HCT116 (cell line): ENCODE measurements at regions not wholly inside any gene's neighbourhood (a gene's known extent, or its start where the extent isn't known, plus 50 kb on each side); places are given as distances from the start of the nearest gene placed in this dataset.

Experiments
- ATAC-seq: fragments of 200-7000 bp; cut with Tn5 transposase; 2 replicates; pipeline ENCODE4 v1.9.1; 2020; ENCODE audit warnings: mild to moderate bottlenecking, moderate library complexity
- BruUV-seq: library from RNA; stranded (reverse); fragments of 400-500 nt; replicated peaks from 2 replicates; lab custom pipeline; 2021; lab: Mats Ljungman, UMichigan
- CTCF ChIA-PET: fragments of 300-600 bp; sonication (Branson Sonifier 250); formaldehyde crosslinking; loops from one replicate; lab custom pipeline; 2021; ENCODE audit warnings: antibody characterized with exemption; lab: Charles Lee
- POLR2A ChIA-PET: fragments of 300-600, 350-600 bp; sonication (Branson Sonifier 250); formaldehyde crosslinking; loops from one replicate; lab custom pipeline; 2021; ENCODE audit warnings: antibody characterized with exemption; lab: Charles Lee
- RAD21 ChIA-PET, 2 experiments: fragments of 300-600 bp; sonication (Branson Sonifier 250); formaldehyde crosslinking; loops; one replicate each; lab custom pipeline; 2023; ENCODE audit warnings: low total read pairs in 2 of 2; ENCODE audit not compliant: uncharacterized antibody in 2 of 2, unreplicated experiment in 2 of 2, low non-redundant PET in 1 of 2; lab: Charles Lee
- DNase-seq: peaks from one replicate; pipeline ENCODE4 v3.0.0-alpha.2; 2010; ENCODE audit warnings: low read depth, low spot score
- H2AFZ ChIP-seq: fragments of 200-600 bp; shearing (Covaris generic), sonication (generic); 2 replicates; pipeline ENCODE4 v1.6.1; 2017; ENCODE audit warnings: low read depth, mixed run types, mixed read lengths, antibody characterized with exemption, low read length; ENCODE audit not compliant: poor library complexity, severe bottlenecking
- H3K27ac ChIP-seq: 2 replicates; pipeline ENCODE4 v1.5.1; 2012; ENCODE audit warnings: low read depth, low read length
- H3K27me3 ChIP-seq: fragments of 200-600 bp; sonication (generic); 2 replicates; pipeline ENCODE4 v1.6.1; 2016; ENCODE audit warnings: mixed run types, low read length, mixed read lengths; ENCODE audit not compliant: insufficient read depth
- H3K36me3 ChIP-seq, 2 experiments: fragments of 200-500 bp in 1 of 2; fragments of 200-600 bp in 1 of 2; sonication (Bioruptor generic) in 1 of 2; sonication (generic) in 1 of 2; 2 replicates each; pipeline versions ENCODE4 v1.5.1 to v1.6.1; 2014 to 2016; ENCODE audit warnings: low read length in 2 of 2, inconsistent platforms in 1 of 2, mixed read lengths in 1 of 2, mixed run types in 1 of 2; ENCODE audit not compliant: insufficient read depth in 2 of 2, control insufficient read depth in 1 of 2
- H3K4me1 ChIP-seq, 2 experiments: fragments of 200-600 bp in 1 of 2; sonication (generic) in 1 of 2; 2 replicates each; pipeline versions ENCODE4 v1.5.1 to v1.6.1; 2012 to 2017; ENCODE audit warnings: low read length in 2 of 2, inconsistent platforms in 1 of 2, mild to moderate bottlenecking in 1 of 2, mixed read lengths in 1 of 2, mixed run types in 1 of 2, moderate library complexity in 1 of 2; ENCODE audit not compliant: insufficient read depth in 2 of 2, control insufficient read depth in 1 of 2
- H3K4me2 ChIP-seq: fragments of 200-600 bp; sonication (generic); 2 replicates; pipeline ENCODE4 v1.6.1; 2017; ENCODE audit warnings: mixed run types, low read length, mixed read lengths
- H3K4me3 ChIP-seq, 2 experiments: fragments of 200-600 bp in 1 of 2; sonication (generic) in 1 of 2; replicated peaks in 1 of 2; 2 replicates each; pipeline ENCODE4 v1.5.1; 2011 to 2016; ENCODE audit warnings: low read length in 2 of 2, control low read depth in 1 of 2, low read depth in 1 of 2, mild to moderate bottlenecking in 1 of 2, mixed read lengths in 1 of 2, mixed run types in 1 of 2
- H3K79me2 ChIP-seq: fragments of 200-600 bp; sonication (generic); 2 replicates; pipeline ENCODE4 v1.6.1; 2017; ENCODE audit warnings: mild to moderate bottlenecking, mixed run types, low read length, moderate library complexity, mixed read lengths; ENCODE audit not compliant: insufficient read depth
- H3K9ac ChIP-seq: fragments of 200-600 bp; sonication (generic); 2 replicates; pipeline ENCODE4 v1.6.1; 2016; ENCODE audit warnings: low read length, mixed read lengths
- H3K9me2 ChIP-seq: fragments of 200-600 bp; sonication (generic), shearing (Covaris generic); 2 replicates; pipeline ENCODE4 v1.6.1; 2017; ENCODE audit warnings: mixed run types, mild to moderate bottlenecking, moderate library complexity; ENCODE audit not compliant: insufficient read depth
- H3K9me3 ChIP-seq, 2 experiments: fragments of 200-500 bp in 1 of 2; fragments of 200-600 bp in 1 of 2; sonication (Bioruptor generic) in 1 of 2; sonication (generic) in 1 of 2; 2 replicates each; pipeline ENCODE4 v1.6.1; 2014 to 2017; ENCODE audit warnings: low read length in 2 of 2, mixed read lengths in 2 of 2, inconsistent platforms in 1 of 2, low read depth in 1 of 2, mild to moderate bottlenecking in 1 of 2, mixed run types in 1 of 2, moderate library complexity in 1 of 2; ENCODE audit not compliant: control insufficient read depth in 1 of 2, insufficient read depth in 1 of 2
- H4K20me1 ChIP-seq: fragments of 200-600 bp; sonication (generic), shearing (Covaris generic); 2 replicates; pipeline ENCODE4 v1.6.1; 2017; ENCODE audit warnings: mixed run types, mild to moderate bottlenecking, moderate library complexity; ENCODE audit not compliant: insufficient read depth
- CBX3 ChIP-seq: IDR thresholded peaks from 2 replicates; pipeline ENCODE4 v1.6.1; 2012; ENCODE audit warnings: low read depth
- CEBPB ChIP-seq: IDR thresholded peaks from 2 replicates; pipeline ENCODE4 v1.6.1; 2012; ENCODE audit warnings: low read depth
- ELF1 ChIP-seq: IDR thresholded peaks from 2 replicates; pipeline ENCODE4 v1.6.1; 2012; ENCODE audit warnings: low read depth, borderline replicate concordance
- EZH2 ChIP-seq: fragments of 200-600 bp; sonication (generic); IDR thresholded peaks from 2 replicates; pipeline ENCODE4 v1.6.1; 2017; ENCODE audit warnings: antibody characterized with exemption, mixed run types
- EZH2phosphoT487 ChIP-seq: fragments of 200-600 bp; IDR thresholded peaks from 2 replicates; pipeline ENCODE4 v1.6.1; 2018; ENCODE audit warnings: antibody characterized with exemption, borderline replicate concordance
- FOSL1 ChIP-seq: IDR thresholded peaks from 2 replicates; pipeline ENCODE4 v1.6.1; 2012; ENCODE audit warnings: low read depth
- JUND ChIP-seq: IDR thresholded peaks from 2 replicates; pipeline ENCODE4 v1.6.1; 2012
- POLR2A ChIP-seq: IDR thresholded peaks from 2 replicates; pipeline ENCODE4 v1.7.0; 2011; ENCODE audit warnings: borderline replicate concordance; ENCODE audit not compliant: insufficient read depth, insufficient read length; ENCODE audit errors: extremely low read depth
- POLR2AphosphoS5 ChIP-seq: IDR thresholded peaks from 2 replicates; pipeline ENCODE4 v1.6.1; 2011; ENCODE audit warnings: mild to moderate bottlenecking, low read depth, low read length, moderate library complexity
- RAD21 ChIP-seq: IDR thresholded peaks from 2 replicates; pipeline ENCODE4 v1.6.1; 2012; ENCODE audit warnings: low read depth, mild to moderate bottlenecking
- SP1 ChIP-seq: IDR thresholded peaks from 2 replicates; pipeline ENCODE4 v1.6.1; 2012; ENCODE audit warnings: low read depth
- SRF ChIP-seq: IDR thresholded peaks from 2 replicates; pipeline ENCODE4 v1.6.1; 2012; ENCODE audit warnings: low read depth
- TCF7L2 ChIP-seq: IDR thresholded peaks from 2 replicates; pipeline ENCODE4 v1.7.0; 2011; ENCODE audit warnings: borderline replicate concordance, inconsistent platforms; ENCODE audit not compliant: insufficient read depth, insufficient read length; ENCODE audit errors: extremely low read depth
- YY1 ChIP-seq: IDR thresholded peaks from 2 replicates; pipeline ENCODE4 v1.6.1; 2011; ENCODE audit warnings: low read length, low read depth, moderate library complexity, mild to moderate bottlenecking; ENCODE audit not compliant: insufficient replicate concordance; ENCODE audit errors: extremely low read depth
- ZNF274 ChIP-seq: fragments of 200-500 bp; sonication (Bioruptor generic); IDR thresholded peaks from 2 replicates; pipeline ENCODE4 v1.6.1; 2014; ENCODE audit warnings: mild to moderate bottlenecking, low read depth, low read length, inconsistent platforms
- intact Hi-C: fragments of 100-400 bp; cut with micrococcal nuclease; formaldehyde crosslinking; loops from 2 replicates; pipeline ENCODE4 v1.10.0; 2022
- TF ChIP-seq, protein P1 (sequence below): IDR thresholded peaks from 2 replicates; pipeline ENCODE4 v1.6.1; 2012
- TF ChIP-seq, protein P2 (sequence below): IDR thresholded peaks from 2 replicates; pipeline ENCODE4 v1.6.1; 2011; ENCODE audit warnings: mild to moderate bottlenecking, low read length, moderate library complexity; ENCODE audit not compliant: insufficient replicate concordance; ENCODE audit errors: extremely low read depth
- TF ChIP-seq, protein P3 (sequence below): IDR thresholded peaks from 2 replicates; pipeline ENCODE4 v1.6.1; 2012
- TF ChIP-seq, protein P4 (sequence below): IDR thresholded peaks from 2 replicates; pipeline ENCODE4 v1.6.1; 2012; ENCODE audit warnings: low read depth

DNA sequence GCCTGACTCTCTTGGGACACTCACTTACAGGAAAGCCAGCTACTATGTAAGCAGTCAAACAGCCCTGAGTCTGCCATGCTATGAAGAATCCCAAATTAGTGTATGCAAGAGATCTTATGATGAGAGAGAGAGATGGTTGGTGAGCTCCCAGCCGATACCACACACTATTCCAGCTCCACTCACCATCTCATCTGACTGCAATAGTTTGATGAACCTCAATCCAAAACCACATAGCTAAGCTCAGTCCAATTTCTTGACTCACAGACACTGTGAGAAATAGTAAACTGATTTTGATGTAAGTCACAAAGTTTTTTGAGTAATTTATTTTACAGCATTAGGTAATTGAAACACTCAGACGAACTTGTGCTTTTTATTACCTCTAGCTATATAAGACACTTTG, 441.4 kb downstream of the COL12A1 start:
- H3K36me3 ChIP-seq: no peaks in the 10 kb centered on the region
- H3K9ac ChIP-seq: no peak overlapping the region
- intact Hi-C loops: no loop called here

More for the DNA sequence above, 441.4 kb downstream of the COL12A1 start:
- no peak overlapping the region for H3K4me2 ChIP-seq
- ChIA-PET RAD21 (no interaction called here), CTCF (no interaction called here), POLR2A (no interaction called here)
- H3K4me1 ChIP-seq: no peaks in the 10 kb centered on the region
- no TSS peak for BruUV-seq
- no peaks in the 10 kb centered on the region for H3K27me3 ChIP-seq
- H3K4me3 ChIP-seq: no peak overlapping the region
- no peaks in the 10 kb centered on the region for H3K9me2 ChIP-seq
- DNase-seq (no peak), ATAC-seq (no peak)
- no peak overlapping the region for H2AFZ ChIP-seq
- H3K9me3 ChIP-seq: no peaks in the 10 kb centered on the region
- no peaks in the 10 kb centered on the region for H4K20me1 ChIP-seq
- TF ChIP-seq, protein P1, sequence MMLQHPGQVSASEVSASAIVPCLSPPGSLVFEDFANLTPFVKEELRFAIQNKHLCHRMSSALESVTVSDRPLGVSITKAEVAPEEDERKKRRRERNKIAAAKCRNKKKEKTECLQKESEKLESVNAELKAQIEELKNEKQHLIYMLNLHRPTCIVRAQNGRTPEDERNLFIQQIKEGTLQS: no peak
- TF ChIP-seq SRF (no peak), CBX3 (no peak), SP1 (no peak), POLR2A (no peak), FOSL1 (no peak), JUND (no peak), YY1 (no peak), CEBPB (no peak), EZH2phosphoT487 (no peak), TCF7L2 (no peak), ELF1 (no peak), RAD21 (no peak), ZNF274 (no peak), POLR2AphosphoS5 (no peak), EZH2 (no peak)
- TF ChIP-seq, protein P2, sequence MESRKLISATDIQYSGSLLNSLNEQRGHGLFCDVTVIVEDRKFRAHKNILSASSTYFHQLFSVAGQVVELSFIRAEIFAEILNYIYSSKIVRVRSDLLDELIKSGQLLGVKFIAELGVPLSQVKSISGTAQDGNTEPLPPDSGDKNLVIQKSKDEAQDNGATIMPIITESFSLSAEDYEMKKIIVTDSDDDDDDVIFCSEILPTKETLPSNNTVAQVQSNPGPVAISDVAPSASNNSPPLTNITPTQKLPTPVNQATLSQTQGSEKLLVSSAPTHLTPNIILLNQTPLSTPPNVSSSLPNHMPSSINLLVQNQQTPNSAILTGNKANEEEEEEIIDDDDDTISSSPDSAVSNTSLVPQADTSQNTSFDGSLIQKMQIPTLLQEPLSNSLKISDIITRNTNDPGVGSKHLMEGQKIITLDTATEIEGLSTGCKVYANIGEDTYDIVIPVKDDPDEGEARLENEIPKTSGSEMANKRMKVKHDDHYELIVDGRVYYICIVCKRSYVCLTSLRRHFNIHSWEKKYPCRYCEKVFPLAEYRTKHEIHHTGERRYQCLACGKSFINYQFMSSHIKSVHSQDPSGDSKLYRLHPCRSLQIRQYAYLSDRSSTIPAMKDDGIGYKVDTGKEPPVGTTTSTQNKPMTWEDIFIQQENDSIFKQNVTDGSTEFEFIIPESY: no peak
- TF ChIP-seq, protein P3, sequence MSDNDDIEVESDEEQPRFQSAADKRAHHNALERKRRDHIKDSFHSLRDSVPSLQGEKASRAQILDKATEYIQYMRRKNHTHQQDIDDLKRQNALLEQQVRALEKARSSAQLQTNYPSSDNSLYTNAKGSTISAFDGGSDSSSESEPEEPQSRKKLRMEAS: no peak
- TF ChIP-seq, protein P4, sequence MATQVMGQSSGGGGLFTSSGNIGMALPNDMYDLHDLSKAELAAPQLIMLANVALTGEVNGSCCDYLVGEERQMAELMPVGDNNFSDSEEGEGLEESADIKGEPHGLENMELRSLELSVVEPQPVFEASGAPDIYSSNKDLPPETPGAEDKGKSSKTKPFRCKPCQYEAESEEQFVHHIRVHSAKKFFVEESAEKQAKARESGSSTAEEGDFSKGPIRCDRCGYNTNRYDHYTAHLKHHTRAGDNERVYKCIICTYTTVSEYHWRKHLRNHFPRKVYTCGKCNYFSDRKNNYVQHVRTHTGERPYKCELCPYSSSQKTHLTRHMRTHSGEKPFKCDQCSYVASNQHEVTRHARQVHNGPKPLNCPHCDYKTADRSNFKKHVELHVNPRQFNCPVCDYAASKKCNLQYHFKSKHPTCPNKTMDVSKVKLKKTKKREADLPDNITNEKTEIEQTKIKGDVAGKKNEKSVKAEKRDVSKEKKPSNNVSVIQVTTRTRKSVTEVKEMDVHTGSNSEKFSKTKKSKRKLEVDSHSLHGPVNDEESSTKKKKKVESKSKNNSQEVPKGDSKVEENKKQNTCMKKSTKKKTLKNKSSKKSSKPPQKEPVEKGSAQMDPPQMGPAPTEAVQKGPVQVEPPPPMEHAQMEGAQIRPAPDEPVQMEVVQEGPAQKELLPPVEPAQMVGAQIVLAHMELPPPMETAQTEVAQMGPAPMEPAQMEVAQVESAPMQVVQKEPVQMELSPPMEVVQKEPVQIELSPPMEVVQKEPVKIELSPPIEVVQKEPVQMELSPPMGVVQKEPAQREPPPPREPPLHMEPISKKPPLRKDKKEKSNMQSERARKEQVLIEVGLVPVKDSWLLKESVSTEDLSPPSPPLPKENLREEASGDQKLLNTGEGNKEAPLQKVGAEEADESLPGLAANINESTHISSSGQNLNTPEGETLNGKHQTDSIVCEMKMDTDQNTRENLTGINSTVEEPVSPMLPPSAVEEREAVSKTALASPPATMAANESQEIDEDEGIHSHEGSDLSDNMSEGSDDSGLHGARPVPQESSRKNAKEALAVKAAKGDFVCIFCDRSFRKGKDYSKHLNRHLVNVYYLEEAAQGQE: no peak
- no peaks in the 10 kb centered on the region for H3K79me2 ChIP-seq
- H3K27ac ChIP-seq: no peak overlapping the region
